GM21825 (cell line): ENCODE measurements at regions not wholly inside any gene's neighbourhood (a gene's known extent, or its start where the extent isn't known, plus 50 kb on each side); places are given as distances from the start of the nearest gene placed in this dataset.
A peak's percentile ranks its signal among the peaks of the same experiment; 100 is the strongest.
"Not testable (repeated sequence)": the region's sequence is repeated elsewhere in the genome, so short reads cannot be mapped to it uniquely, and the experiment has no call there.

ENCODE experiments used
- ATAC-seq: cut with Tn5 transposase; IDR thresholded peaks from one replicate; pipeline ENCODE4 v1.9.1; 2021; ENCODE audit warnings: mild to moderate bottlenecking, moderate library complexity; ENCODE audit not compliant: unreplicated experiment

DNA sequence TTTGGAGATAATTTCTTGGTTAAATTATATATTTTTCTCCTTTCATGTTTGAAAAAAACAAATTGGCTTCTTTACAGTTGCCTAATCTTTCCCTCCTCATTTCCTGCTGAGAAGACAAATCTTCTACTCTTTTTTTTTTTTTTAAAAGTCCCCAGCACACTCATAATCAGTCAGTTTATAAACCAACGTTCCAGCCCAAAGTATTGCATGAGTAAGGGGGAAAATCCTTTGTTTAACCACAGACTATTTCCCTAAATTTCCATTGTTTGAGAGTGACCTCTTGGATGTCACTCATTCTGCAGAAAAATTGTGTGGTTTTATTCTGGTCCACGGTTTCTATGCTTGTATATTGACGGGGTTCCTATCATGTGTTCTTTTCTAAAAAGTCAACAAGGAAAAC, 55.1 kb upstream of the TLR4 start:
- no peak for ATAC-seq

DNA sequence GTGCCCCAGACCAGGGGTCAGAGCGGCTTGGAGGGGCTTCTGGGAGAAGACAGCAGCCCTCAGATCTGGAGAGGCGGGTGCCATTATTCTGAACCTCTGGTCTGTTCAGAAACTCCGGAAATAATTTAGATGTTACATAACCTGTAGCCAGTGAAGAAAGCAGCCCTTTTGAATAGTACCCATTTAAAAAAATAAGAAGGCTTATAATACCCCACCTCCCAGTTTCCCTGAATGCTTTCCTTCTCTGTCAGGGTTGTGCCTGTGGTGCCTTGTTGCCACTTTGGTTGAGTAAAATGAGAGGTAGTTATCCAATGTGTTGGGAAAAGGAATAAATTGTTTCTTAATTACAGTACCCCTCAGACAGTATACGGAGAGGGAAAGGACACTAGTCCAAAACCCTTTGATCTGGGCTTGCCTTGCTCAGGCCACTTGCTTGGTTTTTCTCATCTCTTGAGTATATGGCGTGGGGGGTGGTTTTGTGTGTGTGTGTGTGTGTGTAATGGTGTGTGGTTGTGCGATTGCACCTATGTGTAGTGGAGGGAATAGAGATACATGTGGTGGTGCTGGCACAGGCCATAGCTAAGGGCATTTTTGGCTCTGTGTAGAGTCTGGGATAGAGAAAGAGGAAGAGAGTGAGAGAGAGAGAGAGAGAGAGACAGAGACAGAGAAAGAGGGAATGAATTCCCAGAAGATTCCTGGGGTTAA, 59.1 kb upstream of the TLR4 start:
- ATAC-seq = no peak

DNA sequence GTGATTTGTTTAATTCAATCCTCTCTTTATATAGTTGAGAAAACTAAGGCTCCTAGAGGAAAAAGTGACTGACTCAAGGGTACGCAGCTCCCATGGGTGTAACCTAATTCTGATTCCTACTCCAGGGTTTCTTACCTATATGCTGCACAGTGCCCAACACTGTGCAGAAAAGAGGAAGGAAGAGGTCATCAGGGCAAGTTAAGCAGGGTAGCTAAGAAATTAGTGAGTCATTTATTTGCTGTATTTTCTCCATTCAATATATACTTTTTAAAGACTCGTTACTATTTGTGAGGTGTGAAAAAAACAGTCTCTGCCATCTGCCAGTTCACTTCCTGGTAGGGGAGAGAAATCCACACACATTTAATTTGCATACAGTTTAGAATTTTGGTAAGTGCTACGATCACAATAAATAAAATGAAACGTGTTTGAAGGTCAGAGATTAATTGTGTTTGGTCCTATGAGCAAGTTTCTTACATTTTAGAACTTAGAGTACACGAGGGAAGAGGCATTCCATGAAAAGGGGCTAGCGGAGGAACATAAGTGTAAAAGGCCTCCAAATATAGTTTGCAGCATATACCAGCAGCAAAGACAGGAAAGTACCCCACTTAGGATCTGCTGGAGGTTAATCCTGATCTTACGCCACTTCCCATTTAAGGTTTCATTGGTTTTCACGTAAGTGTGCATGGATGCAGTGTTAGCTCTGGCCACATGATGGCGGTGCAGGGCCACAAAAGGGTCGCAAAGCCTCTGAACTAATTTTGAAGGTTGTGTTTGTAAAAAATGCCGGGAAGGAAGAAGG, 59.9 kb upstream of the TLR4 start:
- ATAC-seq = peak; percentile 86

DNA sequence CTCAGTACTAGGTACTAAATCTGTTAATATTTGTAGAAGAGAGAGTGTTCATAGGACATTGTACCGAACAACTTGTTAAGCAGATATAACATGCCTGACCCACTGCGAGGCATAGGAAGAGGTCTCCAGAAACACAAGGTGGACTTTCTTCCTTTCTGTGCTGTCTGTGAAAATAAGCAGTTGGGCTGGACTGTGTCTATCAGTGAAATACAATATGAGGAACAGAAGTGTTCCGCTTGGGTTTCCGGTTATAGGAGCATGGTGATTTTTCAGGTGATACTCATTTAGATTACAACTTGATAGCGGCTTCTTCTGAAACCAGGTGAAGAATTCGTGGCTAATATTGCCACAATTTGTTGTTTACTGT, 60.9 kb upstream of the TLR4 start:
- ATAC-seq = no peak

DNA sequence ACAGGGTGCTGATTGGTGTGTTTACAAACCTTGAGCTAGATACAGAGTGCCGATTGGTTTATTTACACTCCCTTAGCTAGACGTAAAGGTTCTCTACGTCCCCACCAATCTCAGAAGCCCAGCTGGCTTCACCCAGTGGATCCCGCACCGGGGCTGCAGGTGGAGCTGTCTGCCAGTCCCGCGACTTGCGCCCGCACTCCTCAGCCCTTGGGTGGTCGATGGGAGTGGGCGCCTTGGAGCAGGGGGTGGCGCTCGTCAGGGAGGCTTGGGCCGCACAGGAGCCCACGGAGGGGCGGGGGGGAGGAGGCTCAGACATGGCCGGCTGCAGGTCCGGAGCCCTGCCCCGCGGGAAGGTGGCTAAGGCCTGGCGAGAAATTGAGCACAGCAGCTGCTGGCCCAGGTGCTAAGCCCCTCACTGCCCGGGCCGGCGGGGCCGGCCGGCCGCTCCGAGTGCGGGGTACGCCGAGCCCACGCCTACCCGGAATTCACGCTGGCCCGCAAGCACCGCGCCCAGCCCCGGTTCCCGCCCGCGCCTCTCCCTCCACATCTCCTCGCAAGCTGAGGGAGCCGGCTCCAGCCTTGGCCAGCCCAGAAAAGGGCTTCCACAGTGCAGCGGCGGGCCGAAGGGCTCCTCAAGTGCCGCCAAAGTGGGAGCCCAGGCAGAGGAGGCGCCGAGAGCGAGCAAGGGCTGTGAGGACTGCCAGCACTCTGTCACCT, 61.5 kb upstream of the TLR4 start:
- ATAC-seq = not testable (repeated sequence)

DNA sequence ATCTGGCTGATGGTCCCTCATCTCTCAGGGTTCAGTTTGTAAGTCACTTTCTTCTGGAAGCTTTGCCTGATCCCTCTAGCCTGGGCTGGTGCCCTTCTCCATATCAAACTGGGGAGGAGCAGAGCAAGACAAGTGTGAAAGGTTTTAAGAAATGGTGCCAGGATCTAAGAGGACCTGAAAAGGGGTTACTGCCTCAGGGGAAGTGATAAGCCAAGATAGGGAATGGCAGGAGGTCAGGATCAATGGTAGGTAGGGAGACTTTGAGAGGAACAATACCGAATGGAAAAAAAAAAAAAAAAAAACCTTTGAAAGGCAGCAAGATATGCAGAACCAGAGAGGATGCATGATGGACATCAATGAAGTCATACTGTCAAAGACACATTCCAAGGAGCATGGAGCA, 67.5 kb upstream of the TLR4 start:
- ATAC-seq = no peak

DNA sequence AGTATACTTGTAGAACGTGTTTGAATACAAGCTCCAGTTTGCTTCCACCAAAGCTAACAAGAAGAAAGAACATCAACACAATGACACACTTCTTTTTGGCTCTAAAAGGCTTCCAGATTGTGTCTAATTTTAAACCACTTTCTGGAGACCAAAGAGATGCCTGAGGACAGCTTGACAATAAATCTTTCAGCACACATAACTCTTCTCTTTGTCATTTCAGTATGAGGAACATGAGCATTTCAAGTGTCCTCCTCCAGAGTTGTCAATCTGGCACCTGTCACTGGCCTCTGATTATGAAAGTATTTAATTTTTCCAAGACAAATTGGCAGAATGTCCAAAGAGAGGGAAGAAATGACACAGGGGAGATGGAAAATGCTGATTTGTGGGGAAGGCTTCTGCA, 79.0 kb upstream of the TLR4 start:
- no peak for ATAC-seq

DNA sequence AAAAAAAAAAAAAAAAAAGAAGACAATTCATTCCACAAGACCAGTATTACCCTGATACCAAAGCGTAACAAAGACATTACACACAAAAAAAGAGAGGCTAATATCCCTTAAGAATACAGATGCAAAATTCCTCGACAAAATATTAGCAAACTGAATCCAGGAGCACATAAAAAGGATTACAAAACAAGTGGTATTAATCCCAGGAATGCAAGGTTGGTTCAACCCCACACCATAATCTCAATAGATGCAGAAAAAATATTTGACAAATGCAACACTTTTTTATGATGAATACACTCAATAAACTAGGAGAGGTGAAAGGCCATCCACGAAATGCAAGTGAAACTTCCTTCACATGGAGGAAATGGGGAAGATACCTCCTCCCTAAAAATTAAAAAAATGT, 80.1 kb upstream of the TLR4 start:
- no peak for ATAC-seq

DNA sequence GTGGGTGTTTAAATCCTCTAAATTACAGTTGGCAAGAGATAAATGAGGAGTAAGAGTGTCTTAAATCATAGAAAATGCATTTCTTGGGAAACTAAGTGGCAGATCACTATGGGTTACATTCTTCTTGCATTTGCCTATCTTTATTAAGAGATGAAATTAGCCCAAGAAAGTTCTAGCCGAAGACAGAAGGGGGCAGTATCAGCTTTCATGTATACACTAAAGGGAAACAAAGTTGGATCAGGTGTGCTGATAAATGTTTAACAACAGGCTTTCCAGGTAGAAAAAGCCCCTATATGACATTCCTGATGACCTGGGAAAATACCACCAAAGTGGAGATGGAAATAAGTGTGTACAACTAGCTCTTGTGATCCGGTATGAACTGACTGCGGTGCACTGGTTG, 81.9 kb upstream of the TLR4 start:
- no peak for ATAC-seq

DNA sequence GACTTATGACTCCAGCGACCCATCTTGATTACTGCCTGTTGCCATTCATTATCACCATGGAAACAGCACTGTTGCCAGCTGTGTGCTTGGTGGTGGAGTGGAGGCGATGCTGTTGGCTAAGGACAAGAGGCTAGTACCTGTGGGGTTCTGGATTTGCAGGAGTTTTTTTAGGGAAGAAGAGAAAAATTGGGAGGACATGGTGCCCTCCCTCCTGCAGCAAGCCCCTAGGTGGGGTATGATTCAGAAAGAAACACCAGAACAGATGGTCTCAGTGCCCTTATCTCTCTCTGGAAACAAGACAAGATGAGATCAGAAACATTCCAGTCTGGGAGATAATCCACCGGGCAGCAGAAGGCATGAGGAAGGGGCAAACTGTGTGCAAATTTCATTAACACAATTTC, 87.8 kb upstream of the TLR4 start:
- no peak for ATAC-seq

DNA sequence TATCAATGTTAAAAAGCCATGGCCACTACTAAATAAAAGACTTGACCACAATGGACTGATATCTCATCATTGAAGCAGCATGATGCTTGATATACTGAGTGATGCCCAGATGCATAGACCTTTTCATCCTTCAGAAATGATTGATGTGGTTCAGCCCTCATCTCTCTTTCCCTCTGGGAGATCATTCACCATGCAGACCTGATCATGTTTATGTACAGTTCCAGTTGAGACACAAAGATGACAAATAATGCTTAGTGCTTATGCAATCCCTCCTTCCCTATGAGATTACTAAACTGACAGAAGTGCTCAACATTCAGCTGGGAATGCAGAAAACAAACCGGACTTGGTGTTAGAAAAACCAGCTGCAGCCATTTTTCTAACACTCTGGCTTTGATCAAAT, 91.9 kb upstream of the TLR4 start:
- ATAC-seq = no peak

DNA sequence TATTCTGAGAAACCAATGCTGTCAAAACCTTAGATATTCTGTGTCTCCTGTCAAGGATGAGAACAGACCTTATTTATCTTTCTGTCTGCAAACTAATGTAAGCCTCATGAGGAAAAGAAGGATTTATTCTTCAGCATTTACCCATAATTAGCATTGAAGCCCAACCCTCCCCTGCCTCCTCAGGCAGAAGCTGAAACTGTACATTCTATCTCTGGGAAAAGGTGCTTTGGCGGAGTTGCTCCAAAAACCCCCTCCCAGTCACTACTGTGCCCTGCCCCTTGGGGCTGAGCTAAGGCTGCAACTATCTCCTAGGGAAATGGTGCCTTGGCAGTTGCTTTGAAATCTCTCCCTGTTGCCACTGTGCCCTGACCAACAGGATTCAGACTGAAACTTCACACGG, 106.2 kb upstream of the TLR4 start:
- ATAC-seq = no peak

DNA sequence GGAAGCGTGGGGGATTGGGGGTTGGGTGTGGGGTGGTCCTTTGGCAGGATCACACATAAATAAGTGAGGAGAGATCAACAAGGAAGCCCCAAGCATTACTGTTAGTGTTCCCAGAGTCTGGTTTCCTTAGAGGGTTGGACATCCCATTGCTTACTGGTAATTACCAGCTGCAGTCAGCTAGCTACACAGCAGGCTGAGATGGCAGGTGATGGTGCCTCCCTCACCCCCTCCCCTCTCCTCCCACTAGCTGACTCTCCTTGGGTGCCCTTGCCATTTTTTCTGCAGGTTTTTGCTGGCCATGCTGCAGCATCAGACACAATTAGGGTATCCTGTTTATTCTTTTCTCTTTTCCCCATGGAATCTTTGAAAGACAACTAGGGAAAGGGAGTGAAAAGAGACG, 107.5 kb upstream of the TLR4 start:
- no peak for ATAC-seq

DNA sequence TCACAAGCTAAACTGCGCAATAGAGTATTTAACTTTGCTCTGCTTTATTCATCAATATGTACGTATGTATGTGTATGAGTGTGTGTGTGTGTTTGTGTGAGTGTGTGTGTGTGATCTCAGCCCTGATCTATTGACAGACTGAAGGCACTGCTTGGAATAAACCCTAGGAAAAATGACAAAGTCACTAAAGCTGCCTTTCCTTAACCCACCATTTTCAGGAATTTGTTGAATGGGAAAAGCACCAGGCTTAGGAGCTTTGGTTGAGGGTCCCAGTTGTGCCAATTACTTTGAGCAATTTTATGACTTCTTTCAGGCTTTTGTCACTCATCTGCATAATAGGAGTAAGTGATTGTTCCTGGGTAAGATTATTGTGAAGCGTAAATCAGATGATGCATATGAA, 108.6 kb upstream of the TLR4 start:
- no peak for ATAC-seq

DNA sequence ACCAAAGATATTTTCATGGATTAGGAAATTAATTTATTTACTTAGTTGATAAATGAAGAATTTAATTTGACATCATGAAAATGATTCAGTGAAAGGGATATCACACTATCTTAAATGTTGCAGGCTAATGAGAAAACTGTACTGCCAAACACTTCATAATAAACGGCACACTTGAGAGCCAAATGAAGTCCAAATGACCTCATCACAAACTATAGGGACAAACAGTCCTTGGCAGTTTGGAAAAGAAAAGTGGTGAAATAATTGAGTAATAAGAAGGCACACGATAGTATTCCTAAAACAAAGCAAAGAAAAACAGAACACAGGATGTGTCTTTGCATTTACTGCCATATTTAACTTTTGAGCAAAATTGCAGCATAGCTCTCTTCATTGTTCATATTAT, 116.9 kb upstream of the TLR4 start:
- ATAC-seq = no peak

DNA sequence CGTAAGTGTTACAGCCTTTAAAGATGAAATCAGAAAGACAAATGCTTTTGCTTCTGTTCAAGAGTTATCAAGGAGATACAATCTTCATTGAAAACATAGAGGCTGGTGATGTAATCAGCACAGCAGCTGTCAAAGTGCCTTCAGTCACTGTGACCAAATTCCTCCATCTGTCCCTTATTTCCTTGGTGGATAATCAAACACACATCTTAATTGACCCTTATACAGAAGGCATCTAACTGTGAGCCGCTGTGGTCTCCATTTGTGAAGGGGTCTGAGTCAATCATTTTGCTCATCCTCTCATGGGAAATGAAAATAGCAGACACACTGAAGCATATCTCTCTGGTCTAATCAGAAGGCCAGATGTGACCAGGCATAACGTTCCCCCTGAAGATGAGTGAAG, 130.1 kb upstream of the TLR4 start:
- no peak for ATAC-seq

DNA sequence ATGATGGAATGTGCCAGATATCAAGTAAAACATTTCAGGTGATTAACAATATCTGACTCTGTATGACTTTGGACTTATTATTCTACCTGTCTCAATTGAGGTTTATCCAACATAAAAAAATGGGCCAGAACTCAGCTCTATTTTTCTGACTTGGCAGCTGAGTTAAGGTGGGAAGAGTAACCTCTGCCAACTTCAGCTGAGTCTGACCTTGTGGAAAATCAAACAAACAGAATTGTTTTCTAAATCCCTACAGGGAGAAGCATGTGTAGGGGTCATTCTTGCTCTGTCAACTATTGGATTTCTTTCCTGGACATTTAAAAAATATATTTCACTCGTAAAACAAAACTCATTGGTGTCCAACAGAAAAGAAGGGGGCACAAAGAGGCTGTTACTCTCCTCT, 139.4 kb upstream of the TLR4 start:
- no peak for ATAC-seq

DNA sequence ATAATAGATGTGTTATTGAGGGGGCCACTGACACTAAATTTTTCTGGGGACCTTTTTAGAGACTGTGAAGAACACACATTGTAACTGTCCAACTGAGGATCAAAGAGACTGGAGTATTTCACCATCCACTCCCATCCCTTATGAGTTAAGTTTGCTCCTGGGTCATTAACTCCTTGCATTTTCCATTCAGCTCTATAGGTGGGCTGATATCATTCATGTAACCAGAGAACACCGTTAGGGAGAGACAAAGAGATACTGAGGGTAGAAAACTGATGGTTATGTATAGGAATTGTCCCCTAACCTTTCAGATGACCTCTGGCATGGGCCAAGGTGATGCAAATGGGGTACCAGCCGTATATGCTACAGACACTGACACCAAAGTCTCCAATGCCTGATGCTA, 142.4 kb upstream of the TLR4 start:
- no peak for ATAC-seq

DNA sequence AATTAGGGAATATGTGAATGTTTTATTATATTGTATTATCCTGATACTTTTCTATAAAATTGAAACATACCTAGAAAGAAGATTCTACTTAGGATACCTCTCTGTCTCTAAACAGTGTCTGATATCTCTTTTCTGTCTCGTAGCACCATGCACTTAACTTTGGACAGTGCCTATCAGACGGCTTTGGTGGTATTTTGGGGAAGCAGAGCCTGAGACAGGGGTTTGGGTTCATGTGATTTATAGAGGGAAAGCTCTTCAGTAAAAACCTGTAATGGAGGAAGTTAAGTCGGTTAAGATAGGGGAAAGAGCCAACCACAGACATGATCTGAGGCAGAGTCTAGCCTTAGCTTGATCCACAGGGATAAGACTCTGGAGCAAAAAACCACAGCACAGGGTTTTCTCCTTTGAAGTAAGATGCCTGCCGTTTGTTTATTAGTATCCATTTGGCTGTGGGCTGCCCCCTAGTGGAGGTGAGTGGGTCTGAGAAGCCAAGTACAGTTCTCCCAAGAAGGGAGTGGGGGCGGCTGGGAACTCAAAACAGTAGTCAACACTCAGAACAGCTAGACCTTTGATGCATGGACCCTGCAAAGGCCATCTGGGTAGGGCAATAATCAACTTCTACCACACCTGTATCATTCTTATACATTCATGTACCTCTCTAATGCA, 141.2 kb upstream of the ASTN2 start:
- ATAC-seq = peak; percentile 65

DNA sequence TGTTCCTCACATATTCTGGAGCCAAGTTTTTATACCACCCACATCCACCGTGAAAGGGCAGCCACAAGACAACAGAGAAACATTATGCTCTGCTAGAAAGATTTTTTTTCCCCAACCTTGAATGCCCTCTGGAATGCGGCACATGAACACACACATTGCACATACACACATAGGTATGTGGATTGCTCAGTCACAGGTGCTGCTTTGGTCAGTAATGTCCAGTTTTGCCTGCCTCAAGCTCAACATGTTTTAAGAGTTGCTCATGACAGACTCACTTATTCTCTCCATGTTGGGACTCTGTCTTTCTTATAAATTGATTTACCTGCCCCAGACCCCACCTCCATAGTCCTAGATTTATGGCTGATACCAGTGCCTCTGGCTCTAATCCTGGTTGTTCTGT, 138.0 kb upstream of the ASTN2 start:
- no peak for ATAC-seq

DNA sequence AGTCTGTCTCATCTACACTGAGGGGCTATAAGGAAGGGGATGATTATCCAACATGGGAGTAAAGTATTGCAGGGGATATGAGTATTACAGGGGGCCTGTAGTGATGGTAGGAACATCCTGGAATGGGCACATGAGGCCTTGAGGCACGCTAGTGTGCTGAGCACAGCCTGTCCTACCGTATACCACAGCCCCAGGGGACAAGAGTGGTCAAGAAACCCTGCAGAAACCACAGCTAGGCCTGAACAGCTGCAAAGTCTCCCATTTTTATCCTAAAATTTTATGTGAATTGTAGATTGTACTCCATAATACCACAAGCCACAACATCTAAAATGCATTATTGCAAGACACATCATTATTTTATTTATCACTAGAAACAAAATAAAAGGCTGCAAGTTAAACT, 136.3 kb upstream of the ASTN2 start:
- ATAC-seq = no peak

DNA sequence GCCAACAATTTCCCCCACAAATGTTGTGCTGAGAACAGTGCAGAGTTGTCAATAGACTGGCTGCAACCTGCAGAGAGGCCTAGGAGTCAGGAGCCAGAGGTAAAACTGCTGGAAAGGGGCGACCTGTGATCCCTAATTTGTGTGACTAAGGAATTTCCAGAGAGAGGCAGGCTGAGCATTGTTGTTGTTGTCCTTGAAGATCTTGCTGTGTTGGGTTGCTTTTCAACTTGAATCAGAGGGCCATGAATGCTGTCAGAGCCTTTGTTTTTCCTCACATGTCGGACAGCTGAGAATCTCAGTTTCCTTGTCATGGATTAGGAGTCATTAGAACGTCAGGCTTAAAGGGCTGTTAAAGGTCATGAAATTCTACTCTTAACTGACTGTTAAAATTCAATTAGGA, 134.6 kb upstream of the ASTN2 start:
- no peak for ATAC-seq
